Esophagus squamous epithelium (tissue), 4 donors: ENCODE measurements at regions not wholly inside any gene's neighbourhood (a gene's known extent, or its start where the extent isn't known, plus 50 kb on each side); places are given as distances from the start of the nearest gene placed in this dataset.

Experiments
- POLR2A ChIP-seq, 4 donors: fragments of 450-650 bp; IDR thresholded peaks; one replicate each; pipeline ENCODE4 v1.6.1; 2017; ENCODE audit warnings: antibody characterized with exemption in 4 of 4, mild to moderate bottlenecking in 4 of 4, moderate library complexity in 3 of 4
- TF ChIP-seq, protein P1 (sequence below), 6 experiments: fragments of 450-650 bp in 4 of 6; fragments of 200-600 bp in 2 of 6; sonication (generic) in 2 of 6; IDR thresholded peaks; one replicate each; pipeline ENCODE4 v1.5.1; 2016 to 2019; ENCODE audit warnings: antibody characterized with exemption in 6 of 6, mild to moderate bottlenecking in 4 of 6, moderate library complexity in 4 of 6

DNA sequence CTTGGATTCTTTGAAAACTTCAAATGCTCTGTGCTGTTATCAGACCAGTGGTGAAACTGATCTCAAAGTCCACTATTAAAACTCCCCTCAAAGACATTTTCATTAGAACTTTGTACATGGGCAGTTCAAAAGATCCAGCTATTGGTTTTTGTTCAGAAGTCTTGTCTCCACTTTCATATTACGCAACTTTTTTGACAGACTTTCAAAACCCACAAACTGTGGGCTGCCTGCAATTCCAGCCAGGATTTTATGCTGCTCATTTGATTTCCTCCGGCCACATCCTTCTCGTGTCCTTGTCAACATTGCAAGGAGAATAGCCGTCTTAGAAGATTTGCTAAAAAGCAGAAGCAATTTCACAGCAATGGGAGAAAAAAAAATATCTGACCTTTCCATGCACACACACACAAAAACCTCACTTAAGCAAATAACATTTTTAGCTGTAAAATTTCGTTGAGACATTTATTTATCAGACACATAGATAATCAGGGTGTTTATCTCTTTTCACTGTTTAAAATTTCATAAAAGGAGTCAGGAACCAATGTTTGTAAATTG is 1990.5 kb downstream of the MAT2B start:
- TF ChIP-seq, protein P1, sequence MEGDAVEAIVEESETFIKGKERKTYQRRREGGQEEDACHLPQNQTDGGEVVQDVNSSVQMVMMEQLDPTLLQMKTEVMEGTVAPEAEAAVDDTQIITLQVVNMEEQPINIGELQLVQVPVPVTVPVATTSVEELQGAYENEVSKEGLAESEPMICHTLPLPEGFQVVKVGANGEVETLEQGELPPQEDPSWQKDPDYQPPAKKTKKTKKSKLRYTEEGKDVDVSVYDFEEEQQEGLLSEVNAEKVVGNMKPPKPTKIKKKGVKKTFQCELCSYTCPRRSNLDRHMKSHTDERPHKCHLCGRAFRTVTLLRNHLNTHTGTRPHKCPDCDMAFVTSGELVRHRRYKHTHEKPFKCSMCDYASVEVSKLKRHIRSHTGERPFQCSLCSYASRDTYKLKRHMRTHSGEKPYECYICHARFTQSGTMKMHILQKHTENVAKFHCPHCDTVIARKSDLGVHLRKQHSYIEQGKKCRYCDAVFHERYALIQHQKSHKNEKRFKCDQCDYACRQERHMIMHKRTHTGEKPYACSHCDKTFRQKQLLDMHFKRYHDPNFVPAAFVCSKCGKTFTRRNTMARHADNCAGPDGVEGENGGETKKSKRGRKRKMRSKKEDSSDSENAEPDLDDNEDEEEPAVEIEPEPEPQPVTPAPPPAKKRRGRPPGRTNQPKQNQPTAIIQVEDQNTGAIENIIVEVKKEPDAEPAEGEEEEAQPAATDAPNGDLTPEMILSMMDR (IDR thresholded peaks at IDR 0.05) = no peak
- TF ChIP-seq POLR2A (IDR thresholded peaks at IDR 0.05) = no peak
